K562 (cell line): ENCODE measurements at regions not wholly inside any gene's neighbourhood (a gene's known extent, or its start where the extent isn't known, plus 50 kb on each side); places are given as distances from the start of the nearest gene placed in this dataset.

Source experiments
- ATAC-seq: fragments of 200-7000 bp; cut with Tn5 transposase; 3 replicates; pipeline ENCODE4 v1.9.1; 2020; ENCODE audit warnings: moderate library complexity
- BruUV-seq: library from RNA; stranded (reverse); fragments of 400-500 nt; replicated peaks from 2 replicates; lab custom pipeline; 2021; lab: Mats Ljungman, UMichigan
- CTCF ChIA-PET: fragments of 300-600 bp; formaldehyde crosslinking; extraction: SDS; loops from one replicate; lab custom pipeline; 2021; ENCODE audit warnings: low intra/inter-chr PET ratio; lab: Yijun Ruan, JAX
- POLR2A ChIA-PET: fragments of 300-600, 350-650 bp; sonication (Branson Sonifier 250); formaldehyde crosslinking; extraction: SDS; loops from one replicate; lab custom pipeline; 2021; ENCODE audit warnings: antibody characterized with exemption, inconsistent platforms; lab: Yijun Ruan, JAX
- DNase-seq, 4 experiments: peaks; one replicate each; pipeline versions ENCODE4 v3.0.0 to v3.0.0-alpha.2; 2011 to 2018; ENCODE audit warnings: low spot score in 3 of 4, mixed read lengths in 3 of 4; ENCODE audit errors: extremely low read depth in 1 of 4
- FAIRE-seq: peaks from 2 replicates; lab custom pipeline; 2011; peaks lifted over from hg19 to GRCh38; lab: Jason Lieb, UNC
- H2AFZ ChIP-seq: 2 replicates; pipeline ENCODE4 v1.6.0; 2011; ENCODE audit warnings: low read depth, low read length, control low read depth, inconsistent platforms
- H3K27ac ChIP-seq: fragments of 200-600 bp; 3 replicates; pipeline ENCODE4 v1.8.0; 2011; ENCODE audit warnings: low read depth, mild to moderate bottlenecking, control low read depth, inconsistent platforms, low read length, moderate library complexity, mixed read lengths; ENCODE audit errors: extremely low read depth
- H3K27me3 ChIP-seq, 2 experiments: fragments of 300-600 bp in 1 of 2; 2 replicates in 1 of 2; 3 replicates in 1 of 2; pipeline versions ENCODE4 v1.6.0 to v1.8.0; 2011; ENCODE audit warnings: inconsistent platforms in 2 of 2, low read length in 2 of 2, mild to moderate bottlenecking in 1 of 2, mixed read lengths in 1 of 2, moderate library complexity in 1 of 2; ENCODE audit not compliant: control insufficient read depth in 2 of 2, insufficient read depth in 2 of 2
- H3K36me3 ChIP-seq: fragments of 300-600 bp; 3 replicates; pipeline ENCODE4 v1.8.0; 2011; ENCODE audit warnings: mild to moderate bottlenecking, low read length, inconsistent platforms; ENCODE audit not compliant: control insufficient read depth, insufficient read depth
- H3K4me1 ChIP-seq, 2 experiments: fragments of 200-600 bp in 1 of 2; replicated peaks in 1 of 2; 2 replicates in 1 of 2; 3 replicates in 1 of 2; pipeline versions ENCODE4 v1.5.1 to v1.8.0; 2011; ENCODE audit warnings: inconsistent platforms in 2 of 2, low read length in 2 of 2, mild to moderate bottlenecking in 1 of 2, mixed read lengths in 1 of 2, moderate library complexity in 1 of 2; ENCODE audit not compliant: control insufficient read depth in 2 of 2, insufficient read depth in 2 of 2
- H3K4me2 ChIP-seq: 2 replicates; pipeline ENCODE4 v1.6.1; 2011; ENCODE audit warnings: low read length, control low read depth, inconsistent platforms, mixed read lengths; ENCODE audit not compliant: insufficient read depth
- H3K4me3 ChIP-seq: fragments of 200-600 bp; sonication (generic), shearing (Covaris generic); 2 replicates; pipeline ENCODE4 v1.5.1; 2016; ENCODE audit warnings: control low read depth, inconsistent platforms
- H3K79me2 ChIP-seq: fragments of 200-600 bp; 3 replicates; pipeline ENCODE4 v1.8.0; 2011; ENCODE audit warnings: low read length, inconsistent platforms; ENCODE audit not compliant: control insufficient read depth, insufficient read depth
- H3K9ac ChIP-seq, 2 experiments: 2 replicates each; pipeline versions ENCODE4 v1.6.0 to v1.6.1; 2011; ENCODE audit warnings: low read depth in 2 of 2, low read length in 2 of 2, control low read depth in 1 of 2, inconsistent platforms in 1 of 2, mild to moderate bottlenecking in 1 of 2, mixed read lengths in 1 of 2; ENCODE audit not compliant: insufficient read depth in 1 of 2
- H3K9me1 ChIP-seq: one replicate; pipeline ENCODE4 v1.6.0; 2011; ENCODE audit warnings: inconsistent platforms, mild to moderate bottlenecking, low read length, moderate library complexity; ENCODE audit not compliant: control insufficient read depth, insufficient read depth
- H3K9me3 ChIP-seq: replicated peaks from 2 replicates; pipeline ENCODE4 v1.5.1; 2011; ENCODE audit warnings: low read depth, low read length, inconsistent platforms; ENCODE audit not compliant: control insufficient read depth, insufficient read depth
- H4K20me1 ChIP-seq: replicated peaks from 2 replicates; pipeline ENCODE4 v1.6.1; 2011; ENCODE audit warnings: low read length, inconsistent platforms, mixed read lengths; ENCODE audit not compliant: control insufficient read depth, insufficient read depth
- AFF1 ChIP-seq, 2 experiments: fragments of 450-650 bp; IDR thresholded peaks; 2 replicates each; pipeline ENCODE4 v1.6.1; 2018; ENCODE audit warnings: mild to moderate bottlenecking in 2 of 2, low read depth in 1 of 2; ENCODE audit not compliant: partially characterized antibody in 2 of 2
- CBX2 ChIP-seq: fragments of 200-600 bp; sonication (generic); IDR thresholded peaks from one replicate; pipeline ENCODE4 v1.6.1; 2012; ENCODE audit warnings: mild to moderate bottlenecking, low read length, inconsistent platforms; ENCODE audit not compliant: insufficient read depth, poor library complexity, severe bottlenecking
- CHCHD3 ChIP-seq: fragments of 250-450 bp; sonication (Bioruptor Pico); IDR thresholded peaks from 2 replicates; pipeline ENCODE4 v2.1.2; 2022; ENCODE audit warnings: mild to moderate bottlenecking
- ETV1 ChIP-seq: fragments of 450-650 bp; conservative IDR thresholded peaks from 2 replicates; pipeline ENCODE4 v1.6.1; 2016; ENCODE audit warnings: missing genetic modification characterization, control low read depth, low read depth, missing compliant biosample characterization
- HDAC1 ChIP-seq, 2 experiments: fragments of 450-650 bp; IDR thresholded peaks; 2 replicates each; pipeline ENCODE4 v1.6.1; 2016 to 2017; ENCODE audit warnings: inconsistent platforms in 1 of 2, mild to moderate bottlenecking in 1 of 2, moderate library complexity in 1 of 2
- KLF1 ChIP-seq: fragments of 450-650 bp; IDR thresholded peaks from 2 replicates; pipeline ENCODE4 v1.6.1; 2016; ENCODE audit warnings: missing genetic modification characterization, missing compliant biosample characterization
- MCM7 ChIP-seq, 2 experiments: fragments of 450-650 bp; IDR thresholded peaks; 2 replicates each; pipeline ENCODE4 v1.6.1; 2016 to 2018
- MED1 ChIP-seq: sonication (generic); formaldehyde crosslinking; IDR thresholded peaks from 2 replicates; pipeline ENCODE4 v1.8.1; 2023; ENCODE audit warnings: missing genetic modification reagents, borderline replicate concordance
- MITF ChIP-seq: IDR thresholded peaks from 2 replicates; pipeline ENCODE4 v1.6.1; 2014; ENCODE audit warnings: antibody characterized with exemption
- OTX1 ChIP-seq: fragments of 450-650 bp; formaldehyde crosslinking; IDR thresholded peaks from 2 replicates; pipeline ENCODE4 v1.4.0; 2022; ENCODE audit warnings: mild to moderate bottlenecking
- SLC30A9 ChIP-seq: fragments of 250-450 bp; sonication (Bioruptor Pico); IDR thresholded peaks from 2 replicates; pipeline ENCODE4 v1.8.0; 2022; ENCODE audit warnings: mild to moderate bottlenecking, moderate library complexity
- SRSF1 ChIP-seq: fragments of 200-400 bp; formaldehyde crosslinking; IDR thresholded peaks from 2 replicates; pipeline ENCODE4 v1.6.1; 2017; ENCODE audit warnings: mild to moderate bottlenecking, low read depth, low read length, moderate library complexity
- TBL1XR1 ChIP-seq, 2 experiments: IDR thresholded peaks; 2 replicates each; pipeline ENCODE4 v1.6.1; 2012; ENCODE audit warnings: improper control_type of control experiment in 2 of 2, low read length in 2 of 2, mild to moderate bottlenecking in 1 of 2
- ZBTB5 ChIP-seq: fragments of 450-650 bp; IDR thresholded peaks from 2 replicates; pipeline ENCODE4 v1.6.1; 2017; ENCODE audit warnings: antibody characterized with exemption
- ZNF197 ChIP-seq: fragments of 200-800 bp; sonication (Bioruptor generic); IDR thresholded peaks from 2 replicates; pipeline ENCODE4 v1.6.1; 2016; ENCODE audit warnings: low read depth, missing genetic modification characterization, missing compliant biosample characterization
- ZNF444 ChIP-seq: fragments of 250-450 bp; sonication (Bioruptor Pico); IDR thresholded peaks from 2 replicates; pipeline ENCODE4 v1.4.0; 2020; ENCODE audit warnings: mild to moderate bottlenecking, moderate library complexity
- WGBS: fragments of 100-300 bp; shearing (Covaris generic); methylation state at CpG from one replicate; pipeline ENCODE4 v1.1.6; 2016; ENCODE audit warnings: low coverage, mixed read lengths; ENCODE audit not compliant: insufficient coverage; ENCODE audit errors: missing lambda C conversion rate; 5-methylcytosine and 5-hydroxymethylcytosine counted together
- in situ Hi-C: fragments of 300-500 bp; cut with MboI; formaldehyde crosslinking; loops from 4 replicates; pipeline ENCODE4 v1.15.0; 2018; ENCODE audit warnings: inconsistent platforms, mixed read lengths
- intact Hi-C: fragments of 100-400 bp; cut with micrococcal nuclease; formaldehyde crosslinking; loops from 2 replicates; pipeline ENCODE4 v1.14.2; 2022

- ChIA-PET CTCF (no interaction called here), POLR2A (no interaction called here)
- intact Hi-C loops: no loop called here
- H3K9ac ChIP-seq: no peak overlapping the region
- no peaks in the 10 kb centered on the region for H3K27me3 ChIP-seq
- H3K27ac ChIP-seq: no peak overlapping the region
- H3K36me3 ChIP-seq: no peaks in the 10 kb centered on the region
- no peaks in the 10 kb centered on the region for H3K4me1 ChIP-seq
- no peak for ATAC-seq
- DNase-seq: no peak
- H3K4me2 ChIP-seq: no peak overlapping the region
- H3K9me3 ChIP-seq: no peaks in the 10 kb centered on the region
- no peak overlapping the region for H2AFZ ChIP-seq
- no TSS peak for BruUV-seq
- 0% methylated on average over 1 of the region's 1 CpG for WGBS
- H4K20me1 ChIP-seq: no peaks in the 10 kb centered on the region
- no peak for FAIRE-seq
- no peaks in the 10 kb centered on the region for H3K79me2 ChIP-seq
- in situ Hi-C loops: no loop called here
- no peak overlapping the region for H3K4me3 ChIP-seq
- TF ChIP-seq TBL1XR1 (IDR thresholded peaks at IDR 0.05; ENCODE audit: low read length in 2 of 2): no peak
- no peak for TF ChIP-seq ETV1 (tag)
- TF ChIP-seq CHCHD3 (CRISPR knock-in tag): no peak
- TF ChIP-seq MED1: no peak
- no peak for TF ChIP-seq SLC30A9 (CRISPR knock-in tag)
- no peak for TF ChIP-seq ZNF197
- TF ChIP-seq SRSF1: no peak
- no peak for TF ChIP-seq OTX1 (CRISPR knock-in tag)
- no peak for TF ChIP-seq MITF
- TF ChIP-seq KLF1 (tag): no peak
- no peak for TF ChIP-seq CBX2
- no peak for TF ChIP-seq HDAC1 (IDR thresholded peaks at IDR 0.05)
- no peak for TF ChIP-seq MCM7 (IDR thresholded peaks at IDR 0.05)
- TF ChIP-seq ZNF444 (CRISPR knock-in tag): no peak
- no peak for TF ChIP-seq AFF1 (IDR thresholded peaks at IDR 0.05; ENCODE audit: low read depth in 1 of 2, partially characterized antibody in 2 of 2)
- no peak for TF ChIP-seq ZBTB5
- H3K9me1 ChIP-seq: no peaks in the 10 kb centered on the region
Measured at GRCh38 chr10:111767661-111768060, 415.9 kb downstream of the GPAM start.
